GM06990 (cell line): ENCODE measurements at regions not wholly inside any gene's neighbourhood (a gene's known extent, or its start where the extent isn't known, plus 50 kb on each side); places are given as distances from the start of the nearest gene placed in this dataset.

ENCODE experiments used
- DNase-seq: peaks from one replicate; pipeline ENCODE4 v3.0.0-alpha.2; 2011; ENCODE audit not compliant: insufficient read length; ENCODE audit errors: extremely low read depth
- H3K27me3 ChIP-seq: replicated peaks from 2 replicates; pipeline ENCODE4 v1.6.0; 2011; ENCODE audit warnings: low read length; ENCODE audit not compliant: control insufficient read depth, insufficient read depth
- H3K36me3 ChIP-seq: 2 replicates; pipeline ENCODE4 v1.5.1; 2011; ENCODE audit warnings: low read length; ENCODE audit not compliant: control insufficient read depth, insufficient read depth
- H3K4me3 ChIP-seq: replicated peaks from 2 replicates; pipeline ENCODE4 v1.5.1; 2011; ENCODE audit warnings: low read depth, mild to moderate bottlenecking, control low read depth, low read length
- CTCF ChIP-seq: IDR thresholded peaks from 2 replicates; pipeline ENCODE4 v1.5.1; 2011; ENCODE audit warnings: low read length, control low read depth, mild to moderate bottlenecking, inconsistent platforms; ENCODE audit not compliant: insufficient read depth, poor library complexity, severe bottlenecking

- Histone ChIP-seq H3K4me3 (no peak overlapping the region), H3K27me3 (no peaks in the 10 kb centered on the region), H3K36me3 (no peaks in the 10 kb centered on the region)
- DNase-seq, result no peak
- no peak for TF ChIP-seq CTCF
Observed at GRCh38 chr12:115108129-115109100, 424.4 kb upstream of the TBX3 start.

GRCh38 chr12:115103884-115104883 lies 420.2 kb upstream of the TBX3 start:
- no peak for TF ChIP-seq CTCF
- Histone ChIP-seq H3K27me3 (no peaks in the 10 kb centered on the region), H3K36me3 (no peaks in the 10 kb centered on the region), H3K4me3 (no peak overlapping the region)
- no peak for DNase-seq

GRCh38 chr12:115102450-115102849 lies 418.5 kb upstream of the TBX3 start:
- DNase-seq, result no peak
- no peaks in the 10 kb centered on the region for H3K36me3 ChIP-seq
- H3K27me3 ChIP-seq, result no peaks in the 10 kb centered on the region
- no peak overlapping the region for H3K4me3 ChIP-seq
- TF ChIP-seq CTCF, result no peak

GRCh38 chr12:115101520-115101919 lies 417.5 kb upstream of the TBX3 start:
- Histone ChIP-seq H3K36me3 (no peaks in the 10 kb centered on the region), H3K4me3 (no peak overlapping the region), H3K27me3 (no peaks in the 10 kb centered on the region)
- DNase-seq, result no peak
- no peak for TF ChIP-seq CTCF

GRCh38 chr12:115097416-115097815 lies 413.4 kb upstream of the TBX3 start:
- no peak for TF ChIP-seq CTCF
- Histone ChIP-seq H3K36me3 (no peaks in the 10 kb centered on the region), H3K4me3 (no peak overlapping the region), H3K27me3 (no peaks in the 10 kb centered on the region)
- no peak for DNase-seq
